ENCODE measurements at regions not wholly inside any gene's neighbourhood (a gene's known extent, or its start where the extent isn't known, plus 50 kb on each side); places are given as distances from the start of the nearest gene placed in this dataset.

DNA sequence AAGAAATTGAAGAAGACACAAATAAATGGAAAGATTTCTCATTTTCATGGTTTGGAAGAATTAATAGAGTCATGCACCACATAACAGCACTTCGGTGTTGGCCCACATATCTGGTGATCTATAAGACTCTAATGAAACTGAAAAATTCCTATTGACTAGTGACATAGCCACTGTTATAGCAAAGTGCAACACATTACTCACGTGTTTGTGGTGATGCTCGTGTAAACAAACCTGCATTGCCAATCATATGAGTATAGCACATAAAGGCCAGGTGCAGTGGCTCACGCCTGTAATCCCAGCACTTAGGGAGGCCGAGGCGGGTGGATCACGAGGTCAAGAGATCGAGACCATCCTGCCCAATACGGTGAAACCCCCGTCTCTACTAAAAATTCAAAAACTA lies 84.4 kb upstream of the STMND1 start:
- WGBS (ENCODE audit: low lambda C conversion rate) = 94% methylated on average over 10 of the region's 10 CpGs
- CTCF ChIA-PET = interaction anchor here (0.6 to 1.3 kb wide), 2 partner anchors 11 to 52 kb away, joined by 3 read pairs; no protein-coding TSS in a partner anchor

More for the DNA sequence above, 84.4 kb upstream of the STMND1 start:
- no peaks in the 10 kb centered on the region for H3K9me3 ChIP-seq
- POLR2A ChIA-PET = no interaction called here
- no peak overlapping the region for H3K27ac ChIP-seq (ENCODE audit: low read depth in 2 of 2, low read length in 1 of 2)
- H3F3A ChIP-seq (replicated peaks; ENCODE audit: insufficient read depth) = peaks cover 28% of the 10 kb centered on the region
- H3K4me3 ChIP-seq (ENCODE audit: low read depth in 2 of 2, low read length in 1 of 2) = no peak overlapping the region
- H3K79me2 ChIP-seq (ENCODE audit: insufficient read depth) = no peaks in the 10 kb centered on the region
- no peaks in the 10 kb centered on the region for H3K9me2 ChIP-seq
- no peak overlapping the region for H2AFZ ChIP-seq (ENCODE audit: low read depth)
- TF ChIP-seq EP300 (IDR thresholded peaks at IDR 0.05; ENCODE audit: borderline replicate concordance in 1 of 2, low read depth in 1 of 2, low read length in 1 of 2) = no peak
- TF ChIP-seq USF1 (IDR thresholded peaks at IDR 0.05; ENCODE audit: borderline replicate concordance, low read depth) = no peak
- no peak for TF ChIP-seq TEAD4 (IDR thresholded peaks at IDR 0.05; ENCODE audit: borderline replicate concordance, insufficient read depth)
- TF ChIP-seq, protein P1, sequence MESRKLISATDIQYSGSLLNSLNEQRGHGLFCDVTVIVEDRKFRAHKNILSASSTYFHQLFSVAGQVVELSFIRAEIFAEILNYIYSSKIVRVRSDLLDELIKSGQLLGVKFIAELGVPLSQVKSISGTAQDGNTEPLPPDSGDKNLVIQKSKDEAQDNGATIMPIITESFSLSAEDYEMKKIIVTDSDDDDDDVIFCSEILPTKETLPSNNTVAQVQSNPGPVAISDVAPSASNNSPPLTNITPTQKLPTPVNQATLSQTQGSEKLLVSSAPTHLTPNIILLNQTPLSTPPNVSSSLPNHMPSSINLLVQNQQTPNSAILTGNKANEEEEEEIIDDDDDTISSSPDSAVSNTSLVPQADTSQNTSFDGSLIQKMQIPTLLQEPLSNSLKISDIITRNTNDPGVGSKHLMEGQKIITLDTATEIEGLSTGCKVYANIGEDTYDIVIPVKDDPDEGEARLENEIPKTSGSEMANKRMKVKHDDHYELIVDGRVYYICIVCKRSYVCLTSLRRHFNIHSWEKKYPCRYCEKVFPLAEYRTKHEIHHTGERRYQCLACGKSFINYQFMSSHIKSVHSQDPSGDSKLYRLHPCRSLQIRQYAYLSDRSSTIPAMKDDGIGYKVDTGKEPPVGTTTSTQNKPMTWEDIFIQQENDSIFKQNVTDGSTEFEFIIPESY (IDR thresholded peaks at IDR 0.05; ENCODE audit: borderline replicate concordance, low read depth) = no peak
- TF ChIP-seq MEF2A (IDR thresholded peaks at IDR 0.05; ENCODE audit: borderline replicate concordance, low read depth) = no peak
- no peak for TF ChIP-seq MAX (IDR thresholded peaks at IDR 0.05; ENCODE audit: low read depth)
- TF ChIP-seq RXRA (IDR thresholded peaks at IDR 0.05; ENCODE audit: borderline replicate concordance, low read depth) = no peak
- TF ChIP-seq SMC3 (IDR thresholded peaks at IDR 0.05; ENCODE audit: low read depth, low read length) = no peak
- TF ChIP-seq TAF1 (IDR thresholded peaks at IDR 0.05; ENCODE audit: borderline replicate concordance, low read depth, low read length) = no peak
- no peak for TF ChIP-seq FOXJ3 (CRISPR knock-in tag; IDR thresholded peaks at IDR 0.05)
- TF ChIP-seq RFX5 (IDR thresholded peaks at IDR 0.05; ENCODE audit: low read length) = no peak
- no peak for TF ChIP-seq MXI1 (IDR thresholded peaks at IDR 0.05; ENCODE audit: low read depth, low read length)
- TF ChIP-seq, protein P2, sequence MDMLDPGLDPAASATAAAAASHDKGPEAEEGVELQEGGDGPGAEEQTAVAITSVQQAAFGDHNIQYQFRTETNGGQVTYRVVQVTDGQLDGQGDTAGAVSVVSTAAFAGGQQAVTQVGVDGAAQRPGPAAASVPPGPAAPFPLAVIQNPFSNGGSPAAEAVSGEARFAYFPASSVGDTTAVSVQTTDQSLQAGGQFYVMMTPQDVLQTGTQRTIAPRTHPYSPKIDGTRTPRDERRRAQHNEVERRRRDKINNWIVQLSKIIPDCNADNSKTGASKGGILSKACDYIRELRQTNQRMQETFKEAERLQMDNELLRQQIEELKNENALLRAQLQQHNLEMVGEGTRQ (IDR thresholded peaks at IDR 0.05; ENCODE audit: borderline replicate concordance, low read depth, low read length) = no peak
- H3K36me3 ChIP-seq (replicated peaks in 1 of 2; ENCODE audit: control insufficient read depth in 1 of 2, insufficient read depth in 2 of 2, low read length in 1 of 2) = no peaks in the 10 kb centered on the region
- H4K20me1 ChIP-seq (ENCODE audit: insufficient read depth) = no peaks in the 10 kb centered on the region
- H3K4me1 ChIP-seq (ENCODE audit: control insufficient read depth in 1 of 2, insufficient read depth in 2 of 2, low read depth in 1 of 2, low read length in 1 of 2) = peaks cover 6 to 18% of the 10 kb centered on the region in 2 experiments; a peak in 3 of 4 replicates
- no peak for DNase-seq
- H3K9ac ChIP-seq = no peak overlapping the region
- H3K4me2 ChIP-seq = no peak overlapping the region
- H3K27me3 ChIP-seq (ENCODE audit: insufficient read depth) = no peaks in the 10 kb centered on the region
